WI38 (cell line): ENCODE measurements at regions not wholly inside any gene's neighbourhood (a gene's known extent, or its start where the extent isn't known, plus 50 kb on each side); places are given as distances from the start of the nearest gene placed in this dataset.

Experiments used
- H3K4me3 ChIP-seq: 2 replicates; pipeline ENCODE4 v1.5.1; 2011; ENCODE audit warnings: low read depth, mild to moderate bottlenecking, control low read depth, low read length
- TF ChIP-seq, protein P1 (sequence below): IDR thresholded peaks from 2 replicates; pipeline ENCODE4 v1.5.1; 2012; ENCODE audit warnings: low read depth, mild to moderate bottlenecking, control low read depth, low read length

DNA sequence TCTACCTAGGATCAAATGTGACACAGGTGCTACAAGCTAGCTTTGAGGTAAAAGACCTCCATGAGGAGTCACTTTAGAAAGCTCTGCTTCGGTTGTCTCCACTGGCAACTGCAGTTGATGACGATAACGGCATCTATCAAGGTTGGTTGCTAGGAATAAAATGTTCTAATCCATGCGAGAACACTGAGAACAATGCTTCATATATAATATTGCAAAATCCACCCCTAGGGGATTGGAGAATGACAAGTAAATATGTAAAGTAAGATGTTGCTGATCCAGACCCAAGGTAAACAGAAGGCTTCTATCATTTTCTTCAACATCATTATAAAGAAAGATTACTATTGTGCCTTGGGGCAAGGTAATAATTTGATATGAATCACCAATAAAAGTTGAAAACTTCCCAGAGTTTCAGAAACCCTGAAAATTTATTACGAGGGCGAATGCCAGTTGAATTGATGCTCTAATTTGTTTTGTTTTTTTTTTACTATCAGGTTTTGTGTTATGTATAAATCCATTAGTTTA is 1003.4 kb downstream of the CDH18 start:
- TF ChIP-seq, protein P1, sequence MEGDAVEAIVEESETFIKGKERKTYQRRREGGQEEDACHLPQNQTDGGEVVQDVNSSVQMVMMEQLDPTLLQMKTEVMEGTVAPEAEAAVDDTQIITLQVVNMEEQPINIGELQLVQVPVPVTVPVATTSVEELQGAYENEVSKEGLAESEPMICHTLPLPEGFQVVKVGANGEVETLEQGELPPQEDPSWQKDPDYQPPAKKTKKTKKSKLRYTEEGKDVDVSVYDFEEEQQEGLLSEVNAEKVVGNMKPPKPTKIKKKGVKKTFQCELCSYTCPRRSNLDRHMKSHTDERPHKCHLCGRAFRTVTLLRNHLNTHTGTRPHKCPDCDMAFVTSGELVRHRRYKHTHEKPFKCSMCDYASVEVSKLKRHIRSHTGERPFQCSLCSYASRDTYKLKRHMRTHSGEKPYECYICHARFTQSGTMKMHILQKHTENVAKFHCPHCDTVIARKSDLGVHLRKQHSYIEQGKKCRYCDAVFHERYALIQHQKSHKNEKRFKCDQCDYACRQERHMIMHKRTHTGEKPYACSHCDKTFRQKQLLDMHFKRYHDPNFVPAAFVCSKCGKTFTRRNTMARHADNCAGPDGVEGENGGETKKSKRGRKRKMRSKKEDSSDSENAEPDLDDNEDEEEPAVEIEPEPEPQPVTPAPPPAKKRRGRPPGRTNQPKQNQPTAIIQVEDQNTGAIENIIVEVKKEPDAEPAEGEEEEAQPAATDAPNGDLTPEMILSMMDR = no peak

GRCh38 chr5:18985171-18985758 is 1002.7 kb downstream of the CDH18 start:
- no peak overlapping the region for H3K4me3 ChIP-seq
- TF ChIP-seq, protein P1 = no peak

More for the DNA sequence above, 1003.4 kb downstream of the CDH18 start:
- no peak overlapping the region for H3K4me3 ChIP-seq

DNA sequence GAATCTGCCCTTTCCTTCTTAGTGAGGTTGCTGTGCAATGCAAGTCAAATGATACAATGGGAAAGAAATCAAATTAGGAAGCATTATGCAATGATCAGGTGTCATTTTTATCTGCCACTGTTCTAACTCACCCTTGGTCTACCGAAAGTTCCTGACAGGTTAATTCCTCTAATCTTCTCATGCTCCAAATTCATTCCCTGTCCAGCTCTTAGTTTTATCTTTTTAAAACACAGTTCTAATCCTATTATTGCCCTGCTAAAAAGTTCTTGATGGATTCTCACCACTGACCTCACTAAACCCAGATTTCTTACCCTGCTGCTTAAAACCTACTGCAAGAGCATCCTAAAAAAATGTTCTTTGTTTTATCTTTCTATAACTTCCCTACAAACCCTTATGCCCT is 1000.9 kb downstream of the CDH18 start:
- TF ChIP-seq, protein P1 = no peak
- H3K4me3 ChIP-seq = no peak overlapping the region

- H3K4me3 ChIP-seq = no peak overlapping the region
- TF ChIP-seq, protein P1 = no peak
Measured at GRCh38 chr5:18990852-18991251, 997.1 kb downstream of the CDH18 start.

DNA sequence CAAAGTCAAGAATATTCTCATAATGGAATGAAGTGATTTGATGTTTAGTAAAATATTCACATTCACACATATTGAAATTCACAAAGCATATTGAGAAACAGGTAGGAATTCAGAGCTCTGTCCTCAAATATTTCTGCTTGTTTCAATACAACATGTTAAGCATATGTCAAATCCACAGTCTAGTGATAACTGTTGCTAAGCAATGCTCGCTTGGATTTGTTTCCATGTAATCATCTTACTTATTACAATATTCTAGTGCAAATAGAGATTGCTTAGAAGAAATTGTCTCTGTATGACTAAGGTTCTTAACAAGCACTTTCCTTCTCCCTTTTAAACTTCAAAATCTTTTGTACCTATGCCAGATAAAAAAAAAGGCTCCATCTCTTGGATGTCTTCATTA is 995.7 kb downstream of the CDH18 start:
- H3K4me3 ChIP-seq = no peak overlapping the region
- TF ChIP-seq, protein P1 = no peak

DNA sequence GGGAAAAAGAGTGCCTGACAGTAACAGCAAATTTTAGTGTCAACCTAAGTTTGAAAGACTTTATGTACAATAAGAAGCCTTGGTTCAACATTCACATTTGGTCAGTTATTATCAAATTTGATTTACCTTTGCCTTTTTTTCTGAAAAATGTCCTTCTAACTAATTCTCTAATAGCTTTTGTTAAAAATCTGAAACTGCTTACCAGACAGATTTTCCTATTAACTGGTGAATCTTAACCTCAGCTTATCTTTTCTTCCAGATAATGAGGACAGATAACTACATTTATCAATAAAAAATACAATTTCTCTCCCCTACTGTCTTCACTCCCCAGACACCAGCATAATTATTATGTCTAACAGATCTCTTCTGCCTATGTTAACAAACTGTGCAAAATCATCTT is 988.5 kb downstream of the CDH18 start:
- TF ChIP-seq, protein P1 = no peak
- H3K4me3 ChIP-seq = no peak overlapping the region

- TF ChIP-seq, protein P1 = no peak
- H3K4me3 ChIP-seq = no peak overlapping the region
Measured at GRCh38 chr5:19001054-19001453, 986.9 kb downstream of the CDH18 start.
